HG02759 (cell line): ENCODE measurements at regions not wholly inside any gene's neighbourhood (a gene's known extent, or its start where the extent isn't known, plus 50 kb on each side); places are given as distances from the start of the nearest gene placed in this dataset.
"Not testable (repeated sequence)": the region's sequence is repeated elsewhere in the genome, so short reads cannot be mapped to it uniquely, and the experiment has no call there.

Experiments
- ATAC-seq: cut with Tn5 transposase; IDR thresholded peaks from one replicate; pipeline ENCODE4 v1.9.1; 2021; ENCODE audit warnings: mild to moderate bottlenecking, moderate library complexity; ENCODE audit not compliant: unreplicated experiment

DNA sequence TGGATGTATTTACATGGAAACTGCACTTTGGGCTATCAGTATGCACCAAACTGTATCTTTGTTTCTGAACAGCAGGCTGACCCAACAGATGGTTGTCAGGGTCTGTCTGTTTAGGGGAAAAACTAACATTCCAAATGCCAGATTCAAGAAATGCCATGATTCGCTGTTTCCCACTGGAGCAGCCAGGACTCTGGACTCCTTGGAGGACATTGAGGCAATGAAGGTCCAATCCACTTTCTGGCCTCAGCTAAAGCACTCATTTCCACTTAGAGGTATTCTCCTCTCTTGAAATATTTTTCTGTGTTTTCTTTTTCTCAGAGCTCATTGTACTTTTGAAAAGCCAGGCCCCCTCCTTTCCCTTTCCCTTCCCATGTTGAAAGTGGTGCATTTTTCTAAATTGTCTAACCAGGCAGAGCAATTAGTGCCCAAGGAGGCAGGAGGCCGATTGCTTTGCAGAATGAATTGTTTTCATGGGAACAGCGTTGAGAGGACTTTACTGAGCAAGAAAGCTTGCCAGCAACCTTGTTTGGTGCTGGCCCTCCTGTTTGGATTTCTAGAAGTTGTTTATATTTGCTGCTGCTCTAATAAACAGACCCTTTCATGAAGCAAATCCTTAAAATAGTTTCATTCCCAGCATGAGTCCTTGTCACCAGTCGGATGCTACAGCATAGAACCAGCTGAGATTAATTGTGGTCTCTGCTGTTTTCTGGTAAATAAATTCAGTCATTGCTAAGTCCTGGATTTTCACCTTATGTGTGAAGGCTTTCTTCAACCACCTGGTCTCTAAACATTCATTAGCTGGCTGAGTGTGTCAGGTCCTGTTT lies 132.8 kb upstream of the TAF11L2 start:
- no peak for ATAC-seq

DNA sequence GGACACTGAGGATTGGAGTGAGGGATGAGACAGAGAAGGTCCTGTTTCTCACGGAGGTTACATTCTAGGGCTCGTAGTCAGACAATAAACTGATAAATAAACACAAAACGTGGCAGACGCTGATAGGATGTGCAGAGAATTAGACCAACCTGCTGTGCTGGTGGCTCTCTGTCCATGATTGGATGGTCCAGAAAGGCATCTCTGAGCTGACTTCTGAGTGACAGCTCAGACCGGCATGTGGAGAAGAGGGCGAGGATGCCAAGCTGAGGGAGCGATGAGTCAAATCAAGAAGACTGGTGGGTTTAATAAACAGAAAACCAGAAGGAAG lies 132.3 kb upstream of the TAF11L2 start:
- ATAC-seq = no peak

DNA sequence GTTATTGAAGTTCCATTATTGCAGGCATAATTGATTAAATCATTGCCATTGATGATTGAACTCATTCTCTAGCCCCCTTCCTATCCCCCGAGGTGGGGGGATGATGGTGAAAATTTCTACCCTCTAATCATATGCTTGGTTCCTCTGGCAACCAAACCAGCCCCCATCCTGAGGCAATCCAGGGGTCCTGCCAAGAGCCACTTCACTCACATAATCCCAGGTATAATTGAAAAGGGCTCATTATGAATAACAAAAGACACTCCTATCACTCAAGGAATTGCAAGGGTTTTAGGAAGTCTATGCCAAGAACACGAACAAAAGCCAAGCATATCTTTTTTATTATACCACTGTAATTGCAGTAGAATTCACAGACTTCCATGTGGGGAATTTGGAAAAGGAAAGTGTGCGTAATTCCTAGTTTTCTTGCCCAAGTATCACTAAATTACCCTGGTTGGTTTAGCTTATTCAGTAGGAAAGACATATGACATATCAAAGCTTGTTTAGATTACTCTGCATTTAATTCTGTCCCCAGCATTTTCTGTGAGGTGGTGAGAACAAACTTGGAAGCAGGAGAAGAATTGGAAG lies 130.7 kb upstream of the TAF11L2 start:
- no peak for ATAC-seq

- ATAC-seq = no peak
These were observed 127.4 kb upstream of the TAF11L2 start for GRCh38 chr5:17370651-17371050.

DNA sequence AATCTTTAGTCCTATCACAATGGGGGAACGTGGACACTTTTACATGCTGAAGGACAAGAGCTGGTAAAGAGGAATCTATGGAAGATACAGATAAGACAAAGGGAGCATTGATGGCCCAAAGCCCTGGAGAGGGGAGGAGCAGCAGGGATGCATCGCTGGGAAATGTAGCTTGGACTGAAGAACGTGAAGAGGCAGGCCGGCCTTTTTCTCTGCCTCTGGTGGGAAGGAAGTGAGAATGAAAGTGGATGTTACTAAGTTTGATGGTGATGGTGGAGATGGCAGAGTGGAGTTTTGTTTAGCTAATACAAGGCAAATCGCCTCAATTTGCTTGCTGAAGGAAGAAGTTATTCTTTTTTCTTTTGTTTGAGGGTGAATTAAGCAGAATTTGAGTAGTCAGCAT lies 124.6 kb upstream of the TAF11L2 start:
- no peak for ATAC-seq

- ATAC-seq = no peak
These were observed 124.0 kb upstream of the TAF11L2 start for GRCh38 chr5:17373814-17374556.

DNA sequence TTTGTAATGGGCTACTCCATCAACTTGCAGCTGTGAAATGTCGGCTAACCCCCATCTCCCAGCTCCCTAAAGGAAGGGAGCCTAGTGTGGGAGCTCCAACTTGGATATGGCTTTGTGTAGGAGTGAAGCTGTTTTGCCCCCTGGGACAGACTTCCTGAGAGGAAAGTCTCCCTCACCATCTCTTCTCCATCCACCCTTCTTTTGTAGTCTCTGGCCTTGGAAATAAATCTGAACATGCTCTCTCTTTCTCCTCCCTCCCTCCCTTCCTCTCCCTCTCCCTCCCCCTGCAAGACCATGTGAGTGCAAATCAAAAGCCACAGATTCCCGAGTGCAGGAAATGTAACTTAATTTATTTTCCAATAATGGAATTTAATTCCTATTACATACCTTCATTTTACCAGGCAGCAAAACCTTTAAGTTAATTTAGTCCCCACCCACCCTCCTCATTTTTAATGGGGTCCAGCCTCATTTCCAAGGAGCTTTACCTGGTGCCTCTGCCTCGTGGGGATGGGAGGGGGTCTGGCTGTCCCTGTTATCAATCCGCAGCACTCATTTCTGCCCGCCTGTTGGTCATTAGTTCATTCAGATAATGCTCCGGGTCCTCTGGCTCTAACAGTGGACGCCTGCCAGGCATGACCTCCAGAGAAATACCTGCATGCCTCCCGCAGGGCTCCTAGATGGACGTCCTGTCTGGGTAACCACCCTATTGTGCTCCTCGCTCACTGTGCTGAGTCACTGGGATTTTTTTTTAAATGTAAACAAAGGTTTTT lies 122.9 kb upstream of the TAF11L2 start:
- ATAC-seq = no peak

DNA sequence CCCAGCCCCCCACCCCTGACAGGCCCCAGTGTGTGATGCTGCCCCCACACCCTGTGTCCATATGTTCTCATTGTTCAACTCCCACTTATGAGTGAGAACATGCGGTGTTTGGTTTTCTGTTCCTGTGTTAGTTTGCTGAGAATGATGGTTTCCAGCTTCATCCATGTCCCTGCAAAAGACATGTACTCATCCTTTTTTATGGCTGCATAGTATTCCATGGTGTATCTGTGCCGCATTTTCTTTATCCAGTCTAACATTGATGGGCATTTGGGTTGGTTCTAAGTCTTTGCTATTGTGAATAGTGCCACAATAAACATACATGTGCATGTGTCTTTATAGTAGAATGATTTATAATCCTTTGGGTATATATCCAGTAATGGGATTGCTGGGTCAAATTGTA lies 122.1 kb upstream of the TAF11L2 start:
- not testable (repeated sequence) for ATAC-seq

DNA sequence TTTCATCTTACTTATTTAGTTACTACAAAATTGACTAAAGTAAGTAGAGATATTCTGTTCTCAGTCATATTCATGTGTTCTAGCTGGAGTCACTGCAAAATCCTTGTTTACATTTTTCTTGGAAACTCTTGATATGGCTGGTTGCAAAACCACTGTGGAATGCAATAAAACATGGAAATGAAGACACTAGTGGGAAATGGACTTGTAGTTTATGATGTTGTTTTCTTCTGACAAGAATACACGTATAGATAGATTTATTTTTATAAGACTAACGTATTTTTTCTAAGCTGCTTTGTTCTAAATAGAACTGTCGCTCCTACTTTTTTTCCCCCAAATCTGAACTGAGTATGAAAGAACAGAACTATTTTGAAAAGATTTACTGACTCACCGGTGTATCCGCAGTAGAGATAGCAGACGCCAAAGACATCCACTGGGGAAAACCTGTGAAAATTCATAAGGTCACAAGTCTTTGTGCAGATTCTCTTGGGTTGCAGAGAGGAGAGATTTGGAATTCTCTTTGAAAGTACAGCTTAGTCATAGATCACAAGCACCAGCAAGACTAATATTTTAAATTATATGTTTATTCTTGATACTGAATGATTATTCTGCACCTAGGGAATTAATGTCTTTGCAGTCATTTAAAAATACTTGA lies 119.6 kb upstream of the TAF11L2 start:
- no peak for ATAC-seq

DNA sequence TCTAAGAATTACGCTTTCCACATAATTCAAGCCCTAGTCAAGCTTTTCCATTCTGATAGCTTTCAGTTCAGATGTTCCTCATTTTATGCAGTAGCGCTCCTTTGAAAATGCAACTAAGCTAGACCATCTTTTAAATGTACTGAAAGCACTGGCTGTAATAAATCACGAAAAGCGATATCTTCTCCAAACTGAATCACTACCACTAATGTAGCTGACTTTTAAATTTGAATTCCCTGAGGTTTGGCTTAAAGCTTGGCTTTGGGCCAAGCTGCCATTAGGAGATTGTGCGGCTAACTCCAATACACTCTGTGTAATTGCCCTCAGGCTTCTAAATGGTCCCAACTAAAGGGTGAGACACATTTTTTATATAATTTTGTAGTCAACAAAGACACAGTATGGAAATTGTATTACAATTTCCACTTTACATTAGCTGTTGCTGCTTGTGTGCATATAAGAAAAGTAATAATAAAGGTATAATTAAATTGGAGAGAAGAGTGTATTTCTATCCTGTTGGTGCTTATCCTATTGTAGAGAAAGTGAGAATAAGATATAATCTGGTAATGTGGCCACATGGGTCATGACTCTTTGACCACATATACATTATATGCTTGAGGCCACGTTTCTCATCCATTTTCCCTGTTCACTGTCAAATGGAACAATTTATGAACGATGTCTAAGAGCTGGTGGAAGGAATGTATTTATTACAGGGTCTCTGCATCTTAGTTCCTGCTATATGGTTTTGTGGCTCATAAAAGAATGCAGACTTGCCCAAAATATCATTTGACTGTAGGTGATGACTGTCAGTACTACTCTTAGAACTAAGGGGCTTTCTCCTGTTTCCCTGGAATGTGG lies 118.7 kb upstream of the TAF11L2 start:
- no peak for ATAC-seq

DNA sequence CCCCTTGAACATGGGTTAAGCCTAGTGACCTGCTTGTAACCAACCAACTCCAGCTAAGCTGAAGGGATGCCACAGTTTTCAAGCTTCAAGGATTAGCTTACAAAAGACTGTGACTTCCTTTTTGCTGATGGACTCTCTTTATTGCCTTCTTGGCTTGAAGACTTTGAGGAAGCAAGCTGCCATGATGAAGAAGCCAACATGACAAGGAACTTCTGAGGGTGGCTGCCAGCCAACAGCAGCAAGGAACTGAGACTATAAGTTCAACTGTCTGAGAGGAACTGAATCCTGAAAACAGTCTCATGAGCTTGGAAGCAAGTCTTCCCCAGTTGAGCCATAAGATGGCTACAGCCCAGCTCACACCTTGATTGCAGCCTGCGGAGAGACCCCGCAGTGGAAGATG lies 116.1 kb upstream of the TAF11L2 start:
- ATAC-seq = no peak

DNA sequence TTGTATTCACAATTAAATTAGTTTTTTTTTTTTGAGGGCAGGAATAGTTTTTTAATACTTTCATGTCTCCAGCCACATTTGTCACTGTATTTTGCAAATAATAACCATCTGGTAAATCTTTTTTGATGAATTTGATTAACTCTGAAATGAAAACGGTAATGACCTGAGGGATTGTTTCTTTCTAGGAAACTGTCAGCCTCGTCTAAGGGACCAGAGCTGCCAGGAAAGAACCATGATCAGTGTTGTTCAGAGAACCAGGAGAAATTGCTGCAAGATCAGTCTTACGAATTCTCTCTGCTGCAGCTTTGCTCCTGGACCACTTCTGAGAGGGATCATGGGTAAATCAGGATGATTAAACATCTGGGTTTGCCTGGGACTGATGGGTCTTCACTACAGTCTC lies 114.5 kb upstream of the TAF11L2 start:
- no peak for ATAC-seq

DNA sequence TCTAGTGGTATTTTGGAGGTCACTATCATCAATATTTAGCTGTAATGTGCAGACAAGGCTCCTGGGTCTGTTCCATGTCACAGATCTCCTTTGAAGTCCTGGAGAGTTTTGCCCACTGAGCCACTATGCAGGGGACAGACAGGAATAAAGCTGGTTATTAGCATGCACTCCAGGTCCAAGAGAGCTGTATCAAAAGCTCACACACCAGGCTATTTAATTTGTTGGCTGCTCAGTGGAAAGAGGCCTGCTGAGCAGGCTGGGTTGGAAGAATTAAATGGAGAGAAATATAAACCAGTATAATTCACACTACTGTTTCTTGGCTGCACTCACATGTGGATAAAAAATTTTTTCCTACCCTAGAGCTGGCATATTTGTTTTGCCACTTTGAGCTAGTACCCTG lies 113.8 kb upstream of the TAF11L2 start:
- ATAC-seq = no peak

DNA sequence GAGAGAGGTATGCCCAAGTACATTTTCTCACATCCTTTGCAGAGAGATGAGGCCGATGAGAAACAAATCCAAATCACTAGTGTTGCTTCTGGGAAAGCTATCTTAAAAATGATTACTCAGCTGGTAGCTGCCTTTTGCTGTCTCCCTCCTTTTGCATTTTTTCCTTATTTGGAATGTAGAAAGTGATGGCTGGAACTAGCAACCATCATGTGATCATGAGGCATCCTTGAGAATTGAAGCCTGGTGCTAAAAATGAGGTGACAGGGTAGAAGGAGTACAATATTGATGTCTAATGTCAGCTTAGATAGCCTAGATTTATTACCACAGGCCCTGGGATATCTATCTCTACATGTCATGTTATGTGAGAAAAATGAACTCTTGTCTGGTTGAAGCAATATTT lies 109.3 kb upstream of the TAF11L2 start:
- no peak for ATAC-seq

GRCh38 chr5:17394086-17394485 lies 103.9 kb upstream of the TAF11L2 start:
- ATAC-seq = no peak

- no peak for ATAC-seq
These were observed 102.7 kb upstream of the TAF11L2 start for GRCh38 chr5:17395106-17395880.

GRCh38 chr5:17396247-17396646 lies 101.8 kb upstream of the TAF11L2 start:
- ATAC-seq = no peak

DNA sequence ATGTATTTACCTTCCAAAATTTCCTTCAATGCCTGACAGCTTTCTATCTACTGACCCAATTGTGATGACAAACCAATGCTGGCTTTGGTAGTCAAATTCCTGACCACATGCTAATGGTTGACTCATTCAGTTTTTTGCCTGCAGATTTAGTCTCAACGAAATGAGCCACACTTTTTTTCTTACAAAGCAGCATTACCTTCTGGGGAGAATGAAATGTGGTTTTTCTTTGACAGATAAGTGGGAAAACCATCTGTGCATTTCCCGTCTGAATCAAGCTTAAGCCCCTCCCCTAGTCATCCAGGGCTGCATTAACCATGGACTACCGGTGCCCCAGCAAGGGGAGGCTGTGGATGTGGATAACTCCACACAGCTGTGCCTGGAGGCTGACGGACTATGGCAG lies 99.6 kb upstream of the TAF11L2 start:
- ATAC-seq = no peak
